ENCODE measurements at regions not wholly inside any gene's neighbourhood (a gene's known extent, or its start where the extent isn't known, plus 50 kb on each side); places are given as distances from the start of the nearest gene placed in this dataset.

DNA sequence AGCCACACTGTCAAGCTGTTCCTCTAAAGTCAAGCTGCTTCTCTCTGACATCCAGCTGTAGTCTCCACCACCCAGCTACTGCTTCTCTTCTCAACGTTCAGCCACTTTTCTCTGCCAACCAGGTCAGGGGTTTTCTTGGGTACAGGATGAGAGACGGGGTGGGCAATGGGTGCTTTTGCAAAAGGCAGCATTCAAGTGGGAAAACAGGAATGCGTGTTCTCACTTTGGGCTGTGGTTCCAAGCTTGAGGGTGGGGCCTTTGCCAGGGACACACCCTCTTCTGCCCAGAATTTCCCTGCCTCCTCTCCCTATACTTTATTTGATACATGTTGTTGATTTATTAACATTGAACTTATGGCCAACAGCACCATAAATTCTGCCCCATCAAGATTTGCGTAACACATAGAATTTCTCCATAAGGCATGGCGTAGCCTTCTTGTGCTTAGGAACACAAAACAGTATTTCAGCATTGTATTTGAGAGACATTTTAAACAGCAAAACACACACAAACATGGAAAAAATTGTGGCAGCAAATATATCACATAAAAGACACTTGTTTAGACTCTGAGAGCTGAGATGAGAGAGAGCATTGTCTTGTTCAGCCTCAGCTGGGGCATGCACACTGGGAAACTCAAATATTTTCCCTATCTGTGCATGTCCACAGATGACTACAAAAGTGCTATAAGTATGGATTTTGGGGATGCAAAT, 392.8 kb downstream of the SLITRK6 start:
- H3K4me3 ChIP-seq (ENCODE audit: low read depth in 1 of 2, low read length in 2 of 2) = no peak overlapping the region
- H3K4me2 ChIP-seq (ENCODE audit: insufficient read depth, low read length) = no peak overlapping the region
- H2AFZ ChIP-seq (ENCODE audit: low read depth, low read length) = no peak overlapping the region
- H4K20me1 ChIP-seq (ENCODE audit: insufficient read depth, low read length) = no peaks in the 10 kb centered on the region
- H3K27me3 ChIP-seq (ENCODE audit: insufficient read depth, low read length, poor library complexity) = no peaks in the 10 kb centered on the region
- no peak overlapping the region for H3K9ac ChIP-seq (ENCODE audit: low read depth, low read length)
- DNase-seq (no peak), ATAC-seq (ENCODE audit: insufficient read depth, low read depth) (no peak)
- no peaks in the 10 kb centered on the region for H3K79me2 ChIP-seq (ENCODE audit: insufficient read depth, low read length)
- no peaks in the 10 kb centered on the region for H3K4me1 ChIP-seq (ENCODE audit: insufficient read depth, low read length)
- no peak overlapping the region for H3K27ac ChIP-seq (ENCODE audit: low read length)
- no peaks in the 10 kb centered on the region for H3K36me3 ChIP-seq (ENCODE audit: insufficient read depth, low read length)
- H3K9me3 ChIP-seq (ENCODE audit: insufficient read depth, low read length, severe bottlenecking) = no peaks in the 10 kb centered on the region
- TF ChIP-seq CTCF (IDR thresholded peaks at IDR 0.05; ENCODE audit: borderline replicate concordance, extremely low read depth, low read length, poor library complexity, severe bottlenecking) = no peak
- no peak for TF ChIP-seq EZH2 (IDR thresholded peaks at IDR 0.05; ENCODE audit: borderline replicate concordance, low read depth, low read length, severe bottlenecking)

DNA sequence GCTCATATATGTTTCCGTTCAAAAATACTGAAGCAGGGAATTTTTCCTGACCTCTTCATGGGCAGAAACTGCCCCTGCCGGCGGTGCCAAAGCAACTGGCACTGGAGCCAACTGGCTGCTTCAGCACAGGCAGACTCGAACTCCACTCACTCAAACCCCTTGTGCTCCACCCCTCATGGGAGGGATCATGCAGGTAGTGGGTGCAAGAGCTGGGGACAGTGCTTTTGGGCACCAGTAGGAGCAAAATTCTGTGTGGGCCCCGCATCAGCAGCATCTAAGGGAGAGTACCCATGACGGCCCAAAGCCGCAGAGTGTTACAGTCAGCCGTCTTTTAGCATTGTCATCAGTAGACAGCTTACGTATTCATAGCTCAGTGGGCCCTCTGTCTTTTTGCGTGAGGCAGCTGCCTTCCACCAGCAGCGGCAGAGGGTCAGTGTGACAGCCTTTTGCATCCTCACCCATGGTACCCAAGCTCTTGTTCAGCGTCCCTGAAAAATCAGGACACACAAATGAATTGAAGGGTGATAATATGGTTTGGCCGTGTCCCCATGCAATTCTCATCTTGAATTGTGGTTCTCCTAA, 393.8 kb downstream of the SLITRK6 start:
- H3K4me2 ChIP-seq (ENCODE audit: insufficient read depth, low read length) = no peak overlapping the region
- no peaks in the 10 kb centered on the region for H3K9me3 ChIP-seq (ENCODE audit: insufficient read depth, low read length, severe bottlenecking)
- H3K79me2 ChIP-seq (ENCODE audit: insufficient read depth, low read length) = no peaks in the 10 kb centered on the region
- ATAC-seq (ENCODE audit: insufficient read depth, low read depth) = no peak
- no peaks in the 10 kb centered on the region for H4K20me1 ChIP-seq (ENCODE audit: insufficient read depth, low read length)
- H3K27ac ChIP-seq (ENCODE audit: low read length) = no peak overlapping the region
- DNase-seq = no peak
- H3K27me3 ChIP-seq (ENCODE audit: insufficient read depth, low read length, poor library complexity) = no peaks in the 10 kb centered on the region
- H2AFZ ChIP-seq (ENCODE audit: low read depth, low read length) = no peak overlapping the region
- H3K36me3 ChIP-seq (ENCODE audit: insufficient read depth, low read length) = no peaks in the 10 kb centered on the region
- no peak overlapping the region for H3K9ac ChIP-seq (ENCODE audit: low read depth, low read length)
- TF ChIP-seq CTCF (IDR thresholded peaks at IDR 0.05; ENCODE audit: borderline replicate concordance, extremely low read depth, low read length, poor library complexity, severe bottlenecking) (no peak), EZH2 (IDR thresholded peaks at IDR 0.05; ENCODE audit: borderline replicate concordance, low read depth, low read length, severe bottlenecking) (no peak)
- H3K4me1 ChIP-seq (ENCODE audit: insufficient read depth, low read length) = no peaks in the 10 kb centered on the region
- no peak overlapping the region for H3K4me3 ChIP-seq (ENCODE audit: low read depth in 1 of 2, low read length in 2 of 2)

- Histone ChIP-seq H3K9me3 (ENCODE audit: insufficient read depth, low read length, severe bottlenecking) (no peaks in the 10 kb centered on the region), H3K4me1 (ENCODE audit: insufficient read depth, low read length) (no peaks in the 10 kb centered on the region), H3K9ac (ENCODE audit: low read depth, low read length) (no peak overlapping the region), H2AFZ (ENCODE audit: low read depth, low read length) (no peak overlapping the region), H3K79me2 (ENCODE audit: insufficient read depth, low read length) (no peaks in the 10 kb centered on the region), H3K27me3 (ENCODE audit: insufficient read depth, low read length, poor library complexity) (no peaks in the 10 kb centered on the region), H4K20me1 (ENCODE audit: insufficient read depth, low read length) (no peaks in the 10 kb centered on the region), H3K4me3 (ENCODE audit: low read depth in 1 of 2, low read length in 2 of 2) (no peak overlapping the region), H3K4me2 (ENCODE audit: insufficient read depth, low read length) (no peak overlapping the region), H3K27ac (ENCODE audit: low read length) (no peak overlapping the region), H3K36me3 (ENCODE audit: insufficient read depth, low read length) (no peaks in the 10 kb centered on the region)
- TF ChIP-seq EZH2 (IDR thresholded peaks at IDR 0.05; ENCODE audit: borderline replicate concordance, low read depth, low read length, severe bottlenecking) (no peak), CTCF (IDR thresholded peaks at IDR 0.05; ENCODE audit: borderline replicate concordance, extremely low read depth, low read length, poor library complexity, severe bottlenecking) (no peak)
- DNase-seq (no peak), ATAC-seq (ENCODE audit: insufficient read depth, low read depth) (no peak)
These were observed 412.8 kb downstream of the SLITRK6 start for GRCh38 chr13:85386424-85386823.
